K562 (cell line): ENCODE measurements at regions not wholly inside any gene's neighbourhood (a gene's known extent, or its start where the extent isn't known, plus 50 kb on each side); places are given as distances from the start of the nearest gene placed in this dataset.

Experiments used
- ATAC-seq: fragments of 200-7000 bp; cut with Tn5 transposase; 3 replicates; pipeline ENCODE4 v1.9.1; 2020; ENCODE audit warnings: moderate library complexity
- BruUV-seq: library from RNA; stranded (reverse); fragments of 400-500 nt; replicated peaks from 2 replicates; lab custom pipeline; 2021; lab: Mats Ljungman, UMichigan
- CTCF ChIA-PET: fragments of 300-600 bp; formaldehyde crosslinking; extraction: SDS; loops from one replicate; lab custom pipeline; 2021; ENCODE audit warnings: low intra/inter-chr PET ratio; lab: Yijun Ruan, JAX
- POLR2A ChIA-PET: fragments of 300-600, 350-650 bp; sonication (Branson Sonifier 250); formaldehyde crosslinking; extraction: SDS; loops from one replicate; lab custom pipeline; 2021; ENCODE audit warnings: antibody characterized with exemption, inconsistent platforms; lab: Yijun Ruan, JAX
- DNase-seq, 4 experiments: peaks; one replicate each; pipeline versions ENCODE4 v3.0.0 to v3.0.0-alpha.2; 2011 to 2018; ENCODE audit warnings: low spot score in 3 of 4, mixed read lengths in 3 of 4; ENCODE audit errors: extremely low read depth in 1 of 4
- FAIRE-seq: peaks from 2 replicates; lab custom pipeline; 2011; peaks lifted over from hg19 to GRCh38; lab: Jason Lieb, UNC
- H2AFZ ChIP-seq: 2 replicates; pipeline ENCODE4 v1.6.0; 2011; ENCODE audit warnings: low read depth, low read length, control low read depth, inconsistent platforms
- H3K27ac ChIP-seq: fragments of 200-600 bp; 3 replicates; pipeline ENCODE4 v1.8.0; 2011; ENCODE audit warnings: low read depth, mild to moderate bottlenecking, control low read depth, inconsistent platforms, low read length, moderate library complexity, mixed read lengths; ENCODE audit errors: extremely low read depth
- H3K27me3 ChIP-seq, 2 experiments: fragments of 300-600 bp in 1 of 2; 2 replicates in 1 of 2; 3 replicates in 1 of 2; pipeline versions ENCODE4 v1.6.0 to v1.8.0; 2011; ENCODE audit warnings: inconsistent platforms in 2 of 2, low read length in 2 of 2, mild to moderate bottlenecking in 1 of 2, mixed read lengths in 1 of 2, moderate library complexity in 1 of 2; ENCODE audit not compliant: control insufficient read depth in 2 of 2, insufficient read depth in 2 of 2
- H3K36me3 ChIP-seq: fragments of 300-600 bp; 3 replicates; pipeline ENCODE4 v1.8.0; 2011; ENCODE audit warnings: mild to moderate bottlenecking, low read length, inconsistent platforms; ENCODE audit not compliant: control insufficient read depth, insufficient read depth
- H3K4me1 ChIP-seq, 2 experiments: fragments of 200-600 bp in 1 of 2; replicated peaks in 1 of 2; 2 replicates in 1 of 2; 3 replicates in 1 of 2; pipeline versions ENCODE4 v1.5.1 to v1.8.0; 2011; ENCODE audit warnings: inconsistent platforms in 2 of 2, low read length in 2 of 2, mild to moderate bottlenecking in 1 of 2, mixed read lengths in 1 of 2, moderate library complexity in 1 of 2; ENCODE audit not compliant: control insufficient read depth in 2 of 2, insufficient read depth in 2 of 2
- H3K4me2 ChIP-seq: 2 replicates; pipeline ENCODE4 v1.6.1; 2011; ENCODE audit warnings: low read length, control low read depth, inconsistent platforms, mixed read lengths; ENCODE audit not compliant: insufficient read depth
- H3K4me3 ChIP-seq: fragments of 200-600 bp; sonication (generic), shearing (Covaris generic); 2 replicates; pipeline ENCODE4 v1.5.1; 2016; ENCODE audit warnings: control low read depth, inconsistent platforms
- H3K79me2 ChIP-seq: fragments of 200-600 bp; 3 replicates; pipeline ENCODE4 v1.8.0; 2011; ENCODE audit warnings: low read length, inconsistent platforms; ENCODE audit not compliant: control insufficient read depth, insufficient read depth
- H3K9ac ChIP-seq, 2 experiments: 2 replicates each; pipeline versions ENCODE4 v1.6.0 to v1.6.1; 2011; ENCODE audit warnings: low read depth in 2 of 2, low read length in 2 of 2, control low read depth in 1 of 2, inconsistent platforms in 1 of 2, mild to moderate bottlenecking in 1 of 2, mixed read lengths in 1 of 2; ENCODE audit not compliant: insufficient read depth in 1 of 2
- H3K9me1 ChIP-seq: one replicate; pipeline ENCODE4 v1.6.0; 2011; ENCODE audit warnings: inconsistent platforms, mild to moderate bottlenecking, low read length, moderate library complexity; ENCODE audit not compliant: control insufficient read depth, insufficient read depth
- H3K9me3 ChIP-seq: replicated peaks from 2 replicates; pipeline ENCODE4 v1.5.1; 2011; ENCODE audit warnings: low read depth, low read length, inconsistent platforms; ENCODE audit not compliant: control insufficient read depth, insufficient read depth
- H4K20me1 ChIP-seq: replicated peaks from 2 replicates; pipeline ENCODE4 v1.6.1; 2011; ENCODE audit warnings: low read length, inconsistent platforms, mixed read lengths; ENCODE audit not compliant: control insufficient read depth, insufficient read depth
- CBFA2T3 ChIP-seq: fragments of 450-650 bp; IDR thresholded peaks from 2 replicates; pipeline ENCODE4 v1.6.1; 2017
- CREBBP ChIP-seq: IDR thresholded peaks from one replicate; pipeline ENCODE4 v1.6.1; 2012; ENCODE audit warnings: low read depth, mild to moderate bottlenecking, control low read depth, inconsistent platforms, low read length
- CXXC5 ChIP-seq: fragments of 250-450 bp; sonication (Bioruptor Pico); IDR thresholded peaks from 2 replicates; pipeline ENCODE4 v1.8.0; 2022; ENCODE audit warnings: inconsistent platforms, mild to moderate bottlenecking, moderate library complexity
- DIDO1 ChIP-seq: fragments of 450-650 bp; IDR thresholded peaks from 2 replicates; pipeline ENCODE4 v1.6.1; 2016; ENCODE audit warnings: low read depth, missing biosample characterization, missing genetic modification characterization
- FOXA1 ChIP-seq: fragments of 450-650 bp; IDR thresholded peaks from 2 replicates; pipeline ENCODE4 v1.6.1; 2016; ENCODE audit warnings: mild to moderate bottlenecking, borderline replicate concordance
- GTF2E2 ChIP-seq: fragments of 200-800 bp; sonication (Bioruptor generic); IDR thresholded peaks from 2 replicates; pipeline ENCODE4 v1.6.1; 2016; ENCODE audit warnings: missing genetic modification characterization, missing compliant biosample characterization
- HES1 ChIP-seq: fragments of 450-650 bp; IDR thresholded peaks from 2 replicates; pipeline ENCODE4 v1.6.1; 2016; ENCODE audit warnings: low read depth, mild to moderate bottlenecking, moderate library complexity
- LARP7 ChIP-seq: fragments of 450-650 bp; IDR thresholded peaks from 2 replicates; pipeline ENCODE4 v1.6.1; 2016
- RAD51 ChIP-seq: fragments of 450-650 bp; IDR thresholded peaks from 2 replicates; pipeline ENCODE4 v1.7.1; 2016; ENCODE audit warnings: low read depth, mild to moderate bottlenecking, borderline replicate concordance
- SP2 ChIP-seq: IDR thresholded peaks from 2 replicates; pipeline ENCODE4 v1.6.1; 2011; ENCODE audit warnings: mild to moderate bottlenecking, low read depth, low read length, moderate library complexity; ENCODE audit not compliant: poor library complexity, severe bottlenecking; ENCODE audit errors: extremely low read depth
- ZNF146 ChIP-seq: IDR thresholded peaks from one replicate; pipeline ENCODE4 v1.6.1; 2018; ENCODE audit warnings: missing compliant biosample characterization; ENCODE audit not compliant: unreplicated experiment
- ZNF407 ChIP-seq: fragments of 450-650 bp; IDR thresholded peaks from 2 replicates; pipeline ENCODE4 v1.6.1; 2016; ENCODE audit warnings: low read depth
- ZNF431 ChIP-seq: sonication (generic); formaldehyde crosslinking; IDR thresholded peaks from 2 replicates; pipeline ENCODE4 v1.8.0; 2022; ENCODE audit warnings: mild to moderate bottlenecking, missing genetic modification reagents
- ZNF79 ChIP-seq: fragments of 250-450 bp; sonication (Bioruptor Pico); IDR thresholded peaks from 2 replicates; pipeline ENCODE4 v1.4.0; 2020; ENCODE audit warnings: low read depth, mild to moderate bottlenecking, moderate library complexity
- WGBS: fragments of 100-300 bp; shearing (Covaris generic); methylation state at CpG from one replicate; pipeline ENCODE4 v1.1.6; 2016; ENCODE audit warnings: low coverage, mixed read lengths; ENCODE audit not compliant: insufficient coverage; ENCODE audit errors: missing lambda C conversion rate; 5-methylcytosine and 5-hydroxymethylcytosine counted together
- in situ Hi-C: fragments of 300-500 bp; cut with MboI; formaldehyde crosslinking; loops from 4 replicates; pipeline ENCODE4 v1.15.0; 2018; ENCODE audit warnings: inconsistent platforms, mixed read lengths
- intact Hi-C: fragments of 100-400 bp; cut with micrococcal nuclease; formaldehyde crosslinking; loops from 2 replicates; pipeline ENCODE4 v1.14.2; 2022

GRCh38 chr4:26238778-26239679 lies 81.8 kb upstream of the RBPJ start:
- in situ Hi-C loops, result no loop called here
- intact Hi-C loops, result no loop called here
- ATAC-seq (no peak), FAIRE-seq (no peak), DNase-seq (no peak)
- peaks cover 8 to 17% of the 10 kb centered on the region in 2 experiments; a peak in 4 of 5 replicates for H3K27me3 ChIP-seq
- H3K9me3 ChIP-seq, result no peaks in the 10 kb centered on the region
- no TSS peak for BruUV-seq
- H3K4me3 ChIP-seq, result no peak overlapping the region
- no peaks in the 10 kb centered on the region for H3K4me1 ChIP-seq
- H3K27ac ChIP-seq, result no peak overlapping the region
- no peak overlapping the region for H3K9ac ChIP-seq
- TF ChIP-seq ZNF146, result no peak
- no peak for TF ChIP-seq ZNF79 (CRISPR knock-in tag)
- TF ChIP-seq GTF2E2 (tag), result no peak
- no peak for TF ChIP-seq FOXA1
- no peak for TF ChIP-seq DIDO1 (tag)
- no peak for TF ChIP-seq CBFA2T3
- no peak for TF ChIP-seq ZNF431 (CRISPR knock-in tag)
- no peak for TF ChIP-seq LARP7
- TF ChIP-seq HES1, result no peak
- no peak for TF ChIP-seq CREBBP
- no peak for TF ChIP-seq RAD51
- no peak for TF ChIP-seq CXXC5
- TF ChIP-seq SP2, result no peak
- TF ChIP-seq ZNF407, result no peak
- H3K9me1 ChIP-seq, result no peaks in the 10 kb centered on the region
- H4K20me1 ChIP-seq, result no peaks in the 10 kb centered on the region
- POLR2A ChIA-PET, result no interaction called here
- no peaks in the 10 kb centered on the region for H3K79me2 ChIP-seq
- H3K4me2 ChIP-seq, result no peak overlapping the region
- 1% methylated on average over 12 of the region's 12 CpGs for WGBS
- H2AFZ ChIP-seq, result no peak overlapping the region
- CTCF ChIA-PET, result no interaction called here
- no peaks in the 10 kb centered on the region for H3K36me3 ChIP-seq
